22Rv1 (cell line): ENCODE measurements at regions not wholly inside any gene's neighbourhood (a gene's known extent, or its start where the extent isn't known, plus 50 kb on each side); places are given as distances from the start of the nearest gene placed in this dataset.
A peak's percentile ranks its signal among the peaks of the same experiment; 100 is the strongest.

Experiments used
- CTCF ChIP-seq: fragments of 450-650 bp; IDR thresholded peaks from 2 replicates; pipeline ENCODE4 v1.5.1; 2017; ENCODE audit warnings: mild to moderate bottlenecking
- ZFX ChIP-seq: fragments of 450-650 bp; IDR thresholded peaks from 2 replicates; pipeline ENCODE4 v1.6.1; 2017; ENCODE audit warnings: antibody characterized with exemption, borderline replicate concordance

- TF ChIP-seq CTCF: peak; percentile 82
- no peak for TF ChIP-seq ZFX
Measured at GRCh38 chr3:87167628-87168456, 59.3 kb upstream of the CHMP2B start.
